Transverse colon (tissue), 4 donors: ENCODE measurements at regions not wholly inside any gene's neighbourhood (a gene's known extent, or its start where the extent isn't known, plus 50 kb on each side); places are given as distances from the start of the nearest gene placed in this dataset.

Experiments used
- DNase-seq: peaks from one replicate; pipeline ENCODE4 v3.0.0-alpha.2; 2019
- H3K27ac ChIP-seq, 4 donors: fragments of 200-600 bp; sonication (generic); 2 replicates each; pipeline ENCODE4 v1.5.1; 2016 to 2018; ENCODE audit warnings: inconsistent platforms in 4 of 4
- H3K27me3 ChIP-seq: fragments of 200-600 bp; sonication (generic); 2 replicates; pipeline ENCODE4 v1.5.1; 2017; ENCODE audit warnings: inconsistent platforms
- H3K36me3 ChIP-seq, 4 donors: fragments of 200-600 bp; sonication (generic); 2 replicates each; pipeline ENCODE4 v1.5.1; 2017 to 2019; ENCODE audit warnings: inconsistent platforms in 4 of 4
- H3K4me1 ChIP-seq, 4 donors: fragments of 200-600 bp; sonication (generic); 2 replicates each; pipeline ENCODE4 v1.5.1; 2017 to 2020; ENCODE audit warnings: inconsistent platforms in 4 of 4
- H3K4me3 ChIP-seq, 4 donors: fragments of 200-600 bp; sonication (generic); 1 replicate in 1 of 4; 2 replicates in 3 of 4; pipeline versions ENCODE4 v1.5.1 to v1.6.1; 2017 to 2019; ENCODE audit warnings: inconsistent platforms in 4 of 4
- H3K9me3 ChIP-seq, 2 donors: fragments of 200-600 bp; sonication (generic); 2 replicates each; pipeline ENCODE4 v1.5.1; 2017 to 2019; ENCODE audit warnings: inconsistent platforms in 2 of 2
- CTCF ChIP-seq, 5 experiments: fragments of 200-600 bp in 3 of 5; fragments of 450-650 bp in 2 of 5; sonication (generic) in 3 of 5; IDR thresholded peaks; 1 replicate in 2 of 5; 2 replicates in 3 of 5; pipeline ENCODE4 v1.5.1; 2016 to 2017; ENCODE audit warnings: antibody characterized with exemption in 5 of 5, inconsistent platforms in 3 of 5, mild to moderate bottlenecking in 2 of 5, moderate library complexity in 1 of 5
- EP300 ChIP-seq: sonication (generic); formaldehyde crosslinking; IDR thresholded peaks from one replicate; pipeline ENCODE4 v1.6.1; 2017; ENCODE audit warnings: antibody characterized with exemption, low read depth
- POLR2A ChIP-seq: fragments of 450-650 bp; IDR thresholded peaks from one replicate; pipeline ENCODE4 v1.6.1; 2016; ENCODE audit warnings: antibody characterized with exemption, mild to moderate bottlenecking, moderate library complexity
- POLR2AphosphoS5 ChIP-seq, 3 donors: sonication (generic); formaldehyde crosslinking; IDR thresholded peaks; one replicate each; pipeline ENCODE4 v1.6.1; 2016; ENCODE audit warnings: antibody characterized with exemption in 3 of 3
- WGBS, 2 donors: methylation state at CpG; one replicate each; pipeline ENCODE4 v1.1.5; 2018; ENCODE audit warnings: low coverage in 1 of 2; 5-methylcytosine and 5-hydroxymethylcytosine counted together
- in situ Hi-C, 4 donors: fragments of 200-750 bp; cut with MboI; loops; one replicate each; pipeline versions ENCODE4 v1.15.0 to v1.15.1; 2017; ENCODE audit warnings: low sequenced_read_pairs in 3 of 4, low pct_ligation_motif_present in 1 of 4, low pct_unique_long_range_greater_than_20kb in 1 of 4
- intact Hi-C: fragments of 100-400 bp; cut with DNase I; formaldehyde crosslinking; loops from one replicate; pipeline ENCODE4 v1.15.1; 2023; ENCODE audit warnings: low total_unique reads

- intact Hi-C loops = no loop called here
- Histone ChIP-seq H3K9me3 (no peaks in the 10 kb centered on the region), H3K27me3 (peaks cover 68% of the 10 kb centered on the region), H3K4me3 (no peak overlapping the region), H3K27ac (no peak overlapping the region), H3K4me1 (peaks cover 5 to 7% (median 7%) of the 10 kb centered on the region in 4 donors), H3K36me3 (no peaks in the 10 kb centered on the region)
- in situ Hi-C loops = loop anchor here in 1 of 4 donors (25.0 kb wide), 1 partner anchor 89 kb away; no protein-coding TSS in a partner anchor
- no peak for DNase-seq
- WGBS, 2 donors = 67 to 70% methylated on average over 2 to 10 of the region's 10 CpGs
- no peak for TF ChIP-seq POLR2A
- TF ChIP-seq POLR2AphosphoS5 (IDR thresholded peaks at IDR 0.05) = no peak
Observed at GRCh38 chr3:14600856-14601610, 50.5 kb upstream of the CCDC174 start.

- H3K4me3 ChIP-seq = no peak overlapping the region
- TF ChIP-seq POLR2AphosphoS5 (IDR thresholded peaks at IDR 0.05) (no peak), EP300 (no peak), POLR2A (no peak), CTCF (IDR thresholded peaks at IDR 0.05) (no peak)
- no peak overlapping the region for H3K27ac ChIP-seq
- H3K27me3 ChIP-seq = peaks cover 68% of the 10 kb centered on the region
- intact Hi-C loops (no loop called here), in situ Hi-C loops (loop anchor here in 1 of 4 donors (25.0 kb wide), 1 partner anchor 89 kb away; no protein-coding TSS in a partner anchor)
- no peak for DNase-seq
- no peaks in the 10 kb centered on the region for H3K36me3 ChIP-seq
- H3K9me3 ChIP-seq = no peaks in the 10 kb centered on the region
- H3K4me1 ChIP-seq = peaks cover 5 to 7% (median 7%) of the 10 kb centered on the region in 4 donors
- WGBS, 2 donors = 47% methylated on average over 4 of the region's 4 CpGs; no CpG with 5 or more reads in 1 of the 2 donors
Observed at GRCh38 chr3:14601692-14602005, 49.9 kb upstream of the CCDC174 start.
